ENCODE measurements at regions not wholly inside any gene's neighbourhood (a gene's known extent, or its start where the extent isn't known, plus 50 kb on each side); places are given as distances from the start of the nearest gene placed in this dataset.
A peak's percentile ranks its signal among the peaks of the same experiment; 100 is the strongest.

GRCh38 chr6:119453242-119454200, 104.0 kb upstream of the MAN1A1 start:
- no peaks in the 10 kb centered on the region for H3K23me2 ChIP-seq (ENCODE audit: insufficient read length, low read depth, low read length, poor library complexity, severe bottlenecking)
- H3K79me1 ChIP-seq (ENCODE audit: insufficient read depth, low read depth, low read length, poor library complexity, severe bottlenecking) = no peaks in the 10 kb centered on the region
- no peaks in the 10 kb centered on the region for H3K9me3 ChIP-seq (ENCODE audit: control insufficient read depth, low read depth, low read length)
- H2BK20ac ChIP-seq (ENCODE audit: low read depth, low read length, poor library complexity, severe bottlenecking) = no peak overlapping the region
- H3K27ac ChIP-seq (ENCODE audit: insufficient read length, low read depth, low read length) = no peak overlapping the region
- Mint-ChIP-seq H3K4me1 (no peaks in the 10 kb centered on the region), H3K27me3 (ENCODE audit: low read depth) (no peaks in the 10 kb centered on the region), H3K36me3 (ENCODE audit: insufficient read depth in 1 of 3, low read depth in 3 of 3) (no peaks in the 10 kb centered on the region), H3K9me3 (no peaks in the 10 kb centered on the region), H3K27ac (peak overlapping the region in 2 of 3 experiments; percentile 29 to 50; a peak in 4 of 7 replicates), H3K4me3 (no peak overlapping the region)
- no peak overlapping the region for H2BK12ac ChIP-seq (ENCODE audit: insufficient read length, low read depth, low read length)
- H3K4ac ChIP-seq (ENCODE audit: low read depth, low read length) = no peak overlapping the region
- H2BK120ac ChIP-seq (ENCODE audit: low read depth, low read length, poor library complexity, severe bottlenecking) = no peak overlapping the region
- no peak overlapping the region for H2BK15ac ChIP-seq (ENCODE audit: low read depth, low read length)
- H4K8ac ChIP-seq (replicated peaks; ENCODE audit: insufficient read length, low read depth, low read length) = no peak overlapping the region
- H3K18ac ChIP-seq (ENCODE audit: insufficient read length, low read depth, low read length) = no peak overlapping the region
- no peak overlapping the region for H3T11ph ChIP-seq (ENCODE audit: low read length)
- no peak overlapping the region for H4K5ac ChIP-seq (ENCODE audit: insufficient read length, low read depth, low read length)
- no peak overlapping the region for H2AK5ac ChIP-seq (ENCODE audit: insufficient read length, low read length)
- H2AFZ ChIP-seq (ENCODE audit: low read length) = no peak overlapping the region
- H2BK5ac ChIP-seq (ENCODE audit: insufficient read length, low read length) = no peak overlapping the region
- TF ChIP-seq CTCF (conservative IDR thresholded peaks at IDR 0.05) = no peak
- no peak overlapping the region for H3K4me2 ChIP-seq (ENCODE audit: insufficient read depth, insufficient read length, low read length)
- WGBS (ENCODE audit: extremely low coverage, insufficient read length, low lambda C conversion rate) = no CpG with 5 or more reads among the region's 6 CpGs
- DNase-seq = no peak
- H3K79me2 ChIP-seq (ENCODE audit: insufficient read depth, low read length) = no peaks in the 10 kb centered on the region
- no peaks in the 10 kb centered on the region for H4K20me1 ChIP-seq (ENCODE audit: control insufficient read depth, insufficient read depth, insufficient read length)
- H3K23ac ChIP-seq (ENCODE audit: insufficient read length, low read depth, low read length) = no peak overlapping the region
- no peaks in the 10 kb centered on the region for H3K27me3 ChIP-seq (ENCODE audit: insufficient read depth, low read length)
- H3K4me1 ChIP-seq (ENCODE audit: insufficient read depth, low read length) = no peaks in the 10 kb centered on the region
- H4K91ac ChIP-seq (ENCODE audit: insufficient read length, low read depth, low read length) = no peak overlapping the region
- no peak overlapping the region for H3K56ac ChIP-seq (ENCODE audit: insufficient read length, low read depth, low read length)
- H3K14ac ChIP-seq (ENCODE audit: insufficient read depth, low read length) = no peak overlapping the region
- H3K9ac ChIP-seq (ENCODE audit: extremely low read depth, insufficient read length, low read length) = no peak overlapping the region

Measured in H9 (cell line).